ENCODE measurements at regions not wholly inside any gene's neighbourhood (a gene's known extent, or its start where the extent isn't known, plus 50 kb on each side); places are given as distances from the start of the nearest gene placed in this dataset.

DNA sequence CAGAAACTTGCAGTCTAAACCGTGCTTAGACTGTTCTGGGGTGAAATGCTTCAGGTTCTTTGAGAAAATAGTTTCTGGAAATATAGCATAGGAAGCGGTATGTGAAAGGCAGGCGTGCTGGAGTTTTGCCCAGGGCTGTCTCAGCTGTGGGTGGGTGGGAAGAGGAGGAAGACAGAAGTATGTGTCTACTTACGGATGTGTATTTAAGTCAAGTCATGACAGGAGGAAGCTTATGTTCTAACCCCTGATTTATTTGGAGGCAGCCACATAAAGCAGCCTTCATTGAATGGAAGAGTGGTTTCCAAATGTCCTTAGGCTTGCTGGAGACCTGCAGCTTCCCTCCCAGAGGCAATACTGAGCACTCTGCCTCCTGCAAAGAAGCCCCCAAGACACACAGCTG is 126.8 kb upstream of the ADRA1D start:
- no peak for DNase-seq (ENCODE audit: extremely low spot score, unreplicated experiment)
- H3K36me3 Mint-ChIP-seq (ENCODE audit: unreplicated experiment) = no peaks in the 10 kb centered on the region
- H3K27ac Mint-ChIP-seq (ENCODE audit: unreplicated experiment) = no peak overlapping the region
- TF ChIP-seq, protein P1, sequence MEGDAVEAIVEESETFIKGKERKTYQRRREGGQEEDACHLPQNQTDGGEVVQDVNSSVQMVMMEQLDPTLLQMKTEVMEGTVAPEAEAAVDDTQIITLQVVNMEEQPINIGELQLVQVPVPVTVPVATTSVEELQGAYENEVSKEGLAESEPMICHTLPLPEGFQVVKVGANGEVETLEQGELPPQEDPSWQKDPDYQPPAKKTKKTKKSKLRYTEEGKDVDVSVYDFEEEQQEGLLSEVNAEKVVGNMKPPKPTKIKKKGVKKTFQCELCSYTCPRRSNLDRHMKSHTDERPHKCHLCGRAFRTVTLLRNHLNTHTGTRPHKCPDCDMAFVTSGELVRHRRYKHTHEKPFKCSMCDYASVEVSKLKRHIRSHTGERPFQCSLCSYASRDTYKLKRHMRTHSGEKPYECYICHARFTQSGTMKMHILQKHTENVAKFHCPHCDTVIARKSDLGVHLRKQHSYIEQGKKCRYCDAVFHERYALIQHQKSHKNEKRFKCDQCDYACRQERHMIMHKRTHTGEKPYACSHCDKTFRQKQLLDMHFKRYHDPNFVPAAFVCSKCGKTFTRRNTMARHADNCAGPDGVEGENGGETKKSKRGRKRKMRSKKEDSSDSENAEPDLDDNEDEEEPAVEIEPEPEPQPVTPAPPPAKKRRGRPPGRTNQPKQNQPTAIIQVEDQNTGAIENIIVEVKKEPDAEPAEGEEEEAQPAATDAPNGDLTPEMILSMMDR (IDR thresholded peaks at IDR 0.05) = no peak
- H3K4me3 Mint-ChIP-seq (ENCODE audit: unreplicated experiment) = no peak overlapping the region
- H3K27me3 Mint-ChIP-seq (ENCODE audit: unreplicated experiment) = peaks cover 15% of the 10 kb centered on the region
- H3K9me3 Mint-ChIP-seq (ENCODE audit: unreplicated experiment) = no peaks in the 10 kb centered on the region
- H3K4me1 Mint-ChIP-seq (ENCODE audit: unreplicated experiment) = no peaks in the 10 kb centered on the region

DNA sequence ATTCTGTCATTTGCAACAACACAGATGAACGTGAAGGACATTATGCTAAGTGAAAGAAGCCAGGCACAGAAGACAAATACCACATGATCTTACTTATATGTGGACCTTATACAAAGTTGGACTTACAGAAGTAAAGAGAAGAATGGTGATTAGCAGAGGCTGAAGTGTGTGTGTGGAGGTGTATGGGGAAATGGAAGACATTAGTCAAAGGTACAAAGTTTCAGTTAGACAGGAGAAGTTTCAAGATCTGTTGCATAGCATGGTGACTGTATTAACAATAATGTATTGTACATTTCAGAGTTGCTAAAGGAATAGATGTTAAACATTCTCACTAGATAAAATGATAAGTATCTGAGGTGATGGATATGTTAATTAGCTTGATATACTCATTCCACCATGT is 124.4 kb upstream of the ADRA1D start:
- Mint-ChIP-seq H3K4me3 (ENCODE audit: unreplicated experiment) (no peak overlapping the region), H3K4me1 (ENCODE audit: unreplicated experiment) (no peaks in the 10 kb centered on the region), H3K27me3 (ENCODE audit: unreplicated experiment) (peaks cover 5% of the 10 kb centered on the region), H3K27ac (ENCODE audit: unreplicated experiment) (no peak overlapping the region), H3K36me3 (ENCODE audit: unreplicated experiment) (no peaks in the 10 kb centered on the region), H3K9me3 (ENCODE audit: unreplicated experiment) (no peaks in the 10 kb centered on the region)
- TF ChIP-seq, protein P1 (IDR thresholded peaks at IDR 0.05) = no peak
- no peak for DNase-seq (ENCODE audit: extremely low spot score, unreplicated experiment)

DNA sequence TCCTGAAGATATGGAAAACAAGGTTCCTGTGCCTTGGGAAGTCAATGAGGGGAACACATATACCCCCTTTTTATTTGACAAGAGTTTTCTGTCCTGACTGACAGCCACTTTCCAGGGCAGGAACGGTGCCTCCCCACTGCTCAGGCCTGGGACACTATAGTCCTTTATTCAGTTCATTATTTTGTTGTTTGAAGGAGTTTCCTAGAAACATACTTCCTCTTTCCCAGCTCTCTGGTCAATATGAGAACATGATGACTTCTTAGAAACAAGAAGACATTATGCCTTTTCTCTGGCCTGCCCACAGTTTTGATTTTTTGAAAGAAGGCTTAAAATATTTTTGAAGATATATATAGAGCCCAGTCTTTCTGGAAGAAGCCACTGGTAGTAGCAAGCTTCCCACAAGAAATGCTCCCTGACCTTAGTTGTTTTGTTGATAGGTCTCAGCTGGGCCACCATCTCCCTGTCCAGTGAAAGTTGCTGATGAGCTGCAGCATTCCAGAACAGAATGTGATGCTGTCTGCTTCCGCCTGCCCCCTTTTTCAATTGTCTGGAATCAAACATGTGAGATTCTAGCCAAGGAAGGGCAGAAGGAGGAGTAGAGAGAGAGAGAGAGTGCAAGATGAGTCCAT is 122.7 kb upstream of the ADRA1D start:
- Mint-ChIP-seq H3K4me1 (ENCODE audit: unreplicated experiment) (no peaks in the 10 kb centered on the region), H3K4me3 (ENCODE audit: unreplicated experiment) (no peak overlapping the region), H3K27ac (ENCODE audit: unreplicated experiment) (no peak overlapping the region), H3K27me3 (ENCODE audit: unreplicated experiment) (peaks cover 5% of the 10 kb centered on the region), H3K36me3 (ENCODE audit: unreplicated experiment) (no peaks in the 10 kb centered on the region), H3K9me3 (ENCODE audit: unreplicated experiment) (no peaks in the 10 kb centered on the region)
- no peak for DNase-seq (ENCODE audit: extremely low spot score, unreplicated experiment)
- TF ChIP-seq, protein P1 (IDR thresholded peaks at IDR 0.05) = no peak

DNA sequence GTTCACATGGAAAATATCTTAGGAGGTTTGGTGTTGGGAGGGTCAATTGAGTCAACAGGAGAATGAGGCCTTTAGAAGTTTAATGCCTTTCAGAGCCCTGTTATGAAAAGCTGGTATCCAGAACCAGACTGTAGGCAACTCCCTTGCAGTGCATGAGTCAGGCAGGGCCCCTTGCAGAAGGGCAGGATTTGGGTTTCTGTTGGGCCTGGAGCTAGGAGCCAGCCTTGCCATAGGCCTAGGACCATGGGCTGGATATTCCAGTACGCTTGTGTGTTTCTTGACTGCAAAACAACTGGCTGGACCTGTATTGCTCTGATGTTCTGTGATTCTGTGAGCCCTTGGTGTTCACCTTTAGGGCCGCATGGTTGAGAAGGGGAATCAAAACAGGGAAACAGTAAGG is 121.8 kb upstream of the ADRA1D start:
- Mint-ChIP-seq H3K36me3 (ENCODE audit: unreplicated experiment) (no peaks in the 10 kb centered on the region), H3K4me3 (ENCODE audit: unreplicated experiment) (no peak overlapping the region), H3K4me1 (ENCODE audit: unreplicated experiment) (no peaks in the 10 kb centered on the region), H3K27me3 (ENCODE audit: unreplicated experiment) (peaks cover 5% of the 10 kb centered on the region), H3K9me3 (ENCODE audit: unreplicated experiment) (no peaks in the 10 kb centered on the region), H3K27ac (ENCODE audit: unreplicated experiment) (no peak overlapping the region)
- no peak for DNase-seq (ENCODE audit: extremely low spot score, unreplicated experiment)
- TF ChIP-seq, protein P1 (IDR thresholded peaks at IDR 0.05) = no peak

DNA sequence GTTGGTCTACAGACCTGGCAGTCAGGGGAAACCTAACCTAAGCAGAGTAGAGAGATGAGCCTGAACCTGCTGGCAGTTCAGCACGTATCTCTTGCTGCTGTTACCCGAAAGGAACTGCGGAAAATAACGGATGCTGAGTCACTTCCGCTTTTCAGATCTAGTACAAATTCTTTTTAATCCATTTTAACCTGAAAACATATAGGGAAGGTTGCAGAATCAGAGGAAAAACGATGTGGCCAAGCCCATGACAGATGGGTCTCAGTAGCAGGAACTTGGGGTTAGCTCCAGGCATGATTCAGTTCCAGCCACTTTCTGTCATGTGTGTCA is 120.7 kb upstream of the ADRA1D start:
- H3K9me3 Mint-ChIP-seq (ENCODE audit: unreplicated experiment) = no peaks in the 10 kb centered on the region
- no peak overlapping the region for H3K4me3 Mint-ChIP-seq (ENCODE audit: unreplicated experiment)

More for the DNA sequence above, 120.7 kb upstream of the ADRA1D start:
- H3K36me3 Mint-ChIP-seq (ENCODE audit: unreplicated experiment) = no peaks in the 10 kb centered on the region
- H3K4me1 Mint-ChIP-seq (ENCODE audit: unreplicated experiment) = no peaks in the 10 kb centered on the region
- TF ChIP-seq, protein P1 (IDR thresholded peaks at IDR 0.05) = no peak
- no peak for DNase-seq (ENCODE audit: extremely low spot score, unreplicated experiment)
- peaks cover 4% of the 10 kb centered on the region for H3K27me3 Mint-ChIP-seq (ENCODE audit: unreplicated experiment)
- no peak overlapping the region for H3K27ac Mint-ChIP-seq (ENCODE audit: unreplicated experiment)

Data from osteocyte (in vitro differentiated cells).